Endothelial cell of umbilical vein (primary cell): ENCODE measurements at regions not wholly inside any gene's neighbourhood (a gene's known extent, or its start where the extent isn't known, plus 50 kb on each side); places are given as distances from the start of the nearest gene placed in this dataset.

ENCODE experiments used
- POLR2AphosphoS5 ChIP-seq: IDR thresholded peaks from 2 replicates; pipeline ENCODE4 v1.6.1; 2012; ENCODE audit warnings: low read depth, mild to moderate bottlenecking, control low read depth, low read length, moderate library complexity; ENCODE audit not compliant: insufficient read depth
- TF ChIP-seq, protein P1 (sequence below), 2 donors: IDR thresholded peaks; 1 replicate in 1 of 2; 2 replicates in 1 of 2; pipeline ENCODE4 v1.5.1; 2011; ENCODE audit warnings: low read length in 2 of 2, mild to moderate bottlenecking in 2 of 2, moderate library complexity in 2 of 2, control low read depth in 1 of 2, inconsistent platforms in 1 of 2, low read depth in 1 of 2; ENCODE audit not compliant: insufficient read depth in 1 of 2; ENCODE audit errors: extremely low read depth in 1 of 2

DNA sequence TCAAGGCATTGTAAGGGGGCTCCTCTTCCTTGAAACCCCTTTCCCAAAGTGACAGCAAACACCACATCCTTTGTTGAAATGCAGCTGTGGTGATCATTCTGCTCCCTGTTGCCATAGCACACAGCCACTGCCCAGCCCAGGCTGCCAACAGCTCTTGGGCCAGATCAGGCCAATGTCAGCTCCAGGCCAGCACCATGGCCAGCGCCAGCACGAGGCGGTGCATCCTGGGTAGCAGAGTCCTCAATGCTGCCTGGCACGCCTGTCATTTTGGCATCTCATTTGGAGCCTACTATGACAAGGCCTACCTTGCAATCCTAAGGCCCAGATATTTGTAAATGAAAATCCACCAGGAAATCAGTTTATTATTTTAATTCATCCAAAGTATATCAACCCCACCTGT is 390.6 kb downstream of the DNAH5 start:
- TF ChIP-seq, protein P1, sequence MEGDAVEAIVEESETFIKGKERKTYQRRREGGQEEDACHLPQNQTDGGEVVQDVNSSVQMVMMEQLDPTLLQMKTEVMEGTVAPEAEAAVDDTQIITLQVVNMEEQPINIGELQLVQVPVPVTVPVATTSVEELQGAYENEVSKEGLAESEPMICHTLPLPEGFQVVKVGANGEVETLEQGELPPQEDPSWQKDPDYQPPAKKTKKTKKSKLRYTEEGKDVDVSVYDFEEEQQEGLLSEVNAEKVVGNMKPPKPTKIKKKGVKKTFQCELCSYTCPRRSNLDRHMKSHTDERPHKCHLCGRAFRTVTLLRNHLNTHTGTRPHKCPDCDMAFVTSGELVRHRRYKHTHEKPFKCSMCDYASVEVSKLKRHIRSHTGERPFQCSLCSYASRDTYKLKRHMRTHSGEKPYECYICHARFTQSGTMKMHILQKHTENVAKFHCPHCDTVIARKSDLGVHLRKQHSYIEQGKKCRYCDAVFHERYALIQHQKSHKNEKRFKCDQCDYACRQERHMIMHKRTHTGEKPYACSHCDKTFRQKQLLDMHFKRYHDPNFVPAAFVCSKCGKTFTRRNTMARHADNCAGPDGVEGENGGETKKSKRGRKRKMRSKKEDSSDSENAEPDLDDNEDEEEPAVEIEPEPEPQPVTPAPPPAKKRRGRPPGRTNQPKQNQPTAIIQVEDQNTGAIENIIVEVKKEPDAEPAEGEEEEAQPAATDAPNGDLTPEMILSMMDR (IDR thresholded peaks at IDR 0.05; ENCODE audit: extremely low read depth in 1 of 2, insufficient read depth in 1 of 2, low read depth in 1 of 2, low read length in 2 of 2), result no peak
- TF ChIP-seq POLR2AphosphoS5, result no peak
